ENCODE measurements at regions not wholly inside any gene's neighbourhood (a gene's known extent, or its start where the extent isn't known, plus 50 kb on each side); places are given as distances from the start of the nearest gene placed in this dataset.

DNA sequence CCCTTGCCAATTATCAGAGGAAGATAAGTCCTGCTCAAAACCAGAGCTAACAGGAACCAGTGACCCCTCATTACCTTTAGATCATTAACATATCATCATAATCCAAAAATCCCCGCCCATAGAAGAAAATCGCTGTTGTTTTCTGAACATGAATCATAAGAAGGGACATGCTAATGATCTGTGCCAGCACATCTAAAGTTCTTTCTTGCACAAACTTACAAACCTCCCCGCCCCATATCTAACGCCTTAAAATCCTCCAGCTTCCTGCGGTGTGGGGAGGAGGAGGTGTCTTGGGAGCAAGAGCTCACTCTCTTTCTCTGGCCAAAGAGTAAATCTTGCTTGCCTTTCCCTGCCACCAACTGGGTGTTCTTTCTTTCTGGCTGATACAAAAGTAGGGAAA, 78.3 kb downstream of the IRX3 start:
- no peaks in the 10 kb centered on the region for H3K79me2 ChIP-seq (replicated peaks; ENCODE audit: insufficient read depth)
- no peaks in the 10 kb centered on the region for H3K27me3 ChIP-seq (ENCODE audit: insufficient read depth)
- H3K4me1 Mint-ChIP-seq, result no peaks in the 10 kb centered on the region; the same call in 2 of the 3 replicates
- H3K9me2 ChIP-seq (ENCODE audit: insufficient read depth), result no peaks in the 10 kb centered on the region
- H3K27ac ChIP-seq (ENCODE audit: low read depth), result no peak overlapping the region
- no peak overlapping the region for H3K4me3 Mint-ChIP-seq
- H4K20me1 ChIP-seq (replicated peaks; ENCODE audit: insufficient read depth), result no peaks in the 10 kb centered on the region
- H3F3A ChIP-seq (replicated peaks; ENCODE audit: low read depth), result no peaks in the 10 kb centered on the region
- H3K4me3 ChIP-seq, result no peak overlapping the region
- H3K9me3 Mint-ChIP-seq, result no peaks in the 10 kb centered on the region
- H3K36me3 Mint-ChIP-seq (ENCODE audit: low read depth), result no peaks in the 10 kb centered on the region; the same call in 2 of the 3 replicates
- no peak overlapping the region for H3K27ac Mint-ChIP-seq
- DNase-seq (ENCODE audit: low spot score), result no peak
- no peak for ATAC-seq
- no peak overlapping the region for H3K4me2 ChIP-seq
- peaks cover 3% of the 10 kb centered on the region for H3K27me3 Mint-ChIP-seq (ENCODE audit: insufficient read depth, low read depth, poor library complexity)
- H2AFZ ChIP-seq, result no peak overlapping the region
- no peak for TF ChIP-seq STAT1 (IDR thresholded peaks at IDR 0.05; ENCODE audit: unreplicated experiment)
- TF ChIP-seq EZH2 (IDR thresholded peaks at IDR 0.05; ENCODE audit: low read depth, unreplicated experiment), result no peak
- TF ChIP-seq, protein P1, sequence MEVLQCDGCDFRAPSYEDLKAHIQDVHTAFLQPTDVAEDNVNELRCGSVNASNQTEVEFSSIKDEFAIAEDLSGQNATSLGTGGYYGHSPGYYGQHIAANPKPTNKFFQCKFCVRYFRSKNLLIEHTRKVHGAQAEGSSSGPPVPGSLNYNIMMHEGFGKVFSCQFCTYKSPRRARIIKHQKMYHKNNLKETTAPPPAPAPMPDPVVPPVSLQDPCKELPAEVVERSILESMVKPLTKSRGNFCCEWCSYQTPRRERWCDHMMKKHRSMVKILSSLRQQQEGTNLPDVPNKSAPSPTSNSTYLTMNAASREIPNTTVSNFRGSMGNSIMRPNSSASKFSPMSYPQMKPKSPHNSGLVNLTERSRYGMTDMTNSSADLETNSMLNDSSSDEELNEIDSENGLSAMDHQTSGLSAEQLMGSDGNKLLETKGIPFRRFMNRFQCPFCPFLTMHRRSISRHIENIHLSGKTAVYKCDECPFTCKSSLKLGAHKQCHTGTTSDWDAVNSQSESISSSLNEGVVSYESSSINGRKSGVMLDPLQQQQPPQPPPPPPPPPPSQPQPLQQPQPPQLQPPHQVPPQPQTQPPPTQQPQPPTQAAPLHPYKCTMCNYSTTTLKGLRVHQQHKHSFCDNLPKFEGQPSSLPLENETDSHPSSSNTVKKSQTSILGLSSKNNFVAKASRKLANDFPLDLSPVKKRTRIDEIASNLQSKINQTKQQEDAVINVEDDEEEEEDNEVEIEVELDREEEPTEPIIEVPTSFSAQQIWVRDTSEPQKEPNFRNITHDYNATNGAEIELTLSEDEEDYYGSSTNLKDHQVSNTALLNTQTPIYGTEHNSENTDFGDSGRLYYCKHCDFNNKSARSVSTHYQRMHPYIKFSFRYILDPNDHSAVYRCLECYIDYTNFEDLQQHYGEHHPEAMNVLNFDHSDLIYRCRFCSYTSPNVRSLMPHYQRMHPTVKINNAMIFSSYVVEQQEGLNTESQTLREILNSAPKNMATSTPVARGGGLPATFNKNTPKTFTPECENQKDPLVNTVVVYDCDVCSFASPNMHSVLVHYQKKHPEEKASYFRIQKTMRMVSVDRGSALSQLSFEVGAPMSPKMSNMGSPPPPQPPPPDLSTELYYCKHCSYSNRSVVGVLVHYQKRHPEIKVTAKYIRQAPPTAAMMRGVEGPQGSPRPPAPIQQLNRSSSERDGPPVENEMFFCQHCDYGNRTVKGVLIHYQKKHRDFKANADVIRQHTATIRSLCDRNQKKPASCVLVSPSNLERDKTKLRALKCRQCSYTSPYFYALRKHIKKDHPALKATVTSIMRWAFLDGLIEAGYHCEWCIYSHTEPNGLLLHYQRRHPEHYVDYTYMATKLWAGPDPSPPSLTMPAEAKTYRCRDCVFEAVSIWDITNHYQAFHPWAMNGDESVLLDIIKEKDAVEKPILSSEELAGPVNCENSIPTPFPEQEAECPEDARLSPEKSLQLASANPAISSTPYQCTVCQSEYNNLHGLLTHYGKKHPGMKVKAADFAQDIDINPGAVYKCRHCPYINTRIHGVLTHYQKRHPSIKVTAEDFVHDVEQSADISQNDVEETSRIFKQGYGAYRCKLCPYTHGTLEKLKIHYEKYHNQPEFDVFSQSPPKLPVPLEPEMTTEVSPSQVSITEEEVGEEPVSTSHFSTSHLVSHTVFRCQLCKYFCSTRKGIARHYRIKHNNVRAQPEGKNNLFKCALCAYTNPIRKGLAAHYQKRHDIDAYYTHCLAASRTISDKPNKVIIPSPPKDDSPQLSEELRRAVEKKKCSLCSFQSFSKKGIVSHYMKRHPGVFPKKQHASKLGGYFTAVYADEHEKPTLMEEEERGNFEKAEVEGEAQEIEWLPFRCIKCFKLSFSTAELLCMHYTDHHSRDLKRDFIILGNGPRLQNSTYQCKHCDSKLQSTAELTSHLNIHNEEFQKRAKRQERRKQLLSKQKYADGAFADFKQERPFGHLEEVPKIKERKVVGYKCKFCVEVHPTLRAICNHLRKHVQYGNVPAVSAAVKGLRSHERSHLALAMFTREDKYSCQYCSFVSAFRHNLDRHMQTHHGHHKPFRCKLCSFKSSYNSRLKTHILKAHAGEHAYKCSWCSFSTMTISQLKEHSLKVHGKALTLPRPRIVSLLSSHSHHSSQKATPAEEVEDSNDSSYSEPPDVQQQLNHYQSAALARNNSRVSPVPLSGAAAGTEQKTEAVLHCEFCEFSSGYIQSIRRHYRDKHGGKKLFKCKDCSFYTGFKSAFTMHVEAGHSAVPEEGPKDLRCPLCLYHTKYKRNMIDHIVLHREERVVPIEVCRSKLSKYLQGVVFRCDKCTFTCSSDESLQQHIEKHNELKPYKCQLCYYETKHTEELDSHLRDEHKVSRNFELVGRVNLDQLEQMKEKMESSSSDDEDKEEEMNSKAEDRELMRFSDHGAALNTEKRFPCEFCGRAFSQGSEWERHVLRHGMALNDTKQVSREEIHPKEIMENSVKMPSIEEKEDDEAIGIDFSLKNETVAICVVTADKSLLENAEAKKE (CRISPR knock-in tag; IDR thresholded peaks at IDR 0.05), result no peak
- no peak for TF ChIP-seq POLR2AphosphoS5 (IDR thresholded peaks at IDR 0.05; ENCODE audit: low read depth)
- TF ChIP-seq, protein P2, sequence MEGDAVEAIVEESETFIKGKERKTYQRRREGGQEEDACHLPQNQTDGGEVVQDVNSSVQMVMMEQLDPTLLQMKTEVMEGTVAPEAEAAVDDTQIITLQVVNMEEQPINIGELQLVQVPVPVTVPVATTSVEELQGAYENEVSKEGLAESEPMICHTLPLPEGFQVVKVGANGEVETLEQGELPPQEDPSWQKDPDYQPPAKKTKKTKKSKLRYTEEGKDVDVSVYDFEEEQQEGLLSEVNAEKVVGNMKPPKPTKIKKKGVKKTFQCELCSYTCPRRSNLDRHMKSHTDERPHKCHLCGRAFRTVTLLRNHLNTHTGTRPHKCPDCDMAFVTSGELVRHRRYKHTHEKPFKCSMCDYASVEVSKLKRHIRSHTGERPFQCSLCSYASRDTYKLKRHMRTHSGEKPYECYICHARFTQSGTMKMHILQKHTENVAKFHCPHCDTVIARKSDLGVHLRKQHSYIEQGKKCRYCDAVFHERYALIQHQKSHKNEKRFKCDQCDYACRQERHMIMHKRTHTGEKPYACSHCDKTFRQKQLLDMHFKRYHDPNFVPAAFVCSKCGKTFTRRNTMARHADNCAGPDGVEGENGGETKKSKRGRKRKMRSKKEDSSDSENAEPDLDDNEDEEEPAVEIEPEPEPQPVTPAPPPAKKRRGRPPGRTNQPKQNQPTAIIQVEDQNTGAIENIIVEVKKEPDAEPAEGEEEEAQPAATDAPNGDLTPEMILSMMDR (conservative IDR thresholded peaks at IDR 0.05; ENCODE audit: low read depth in 2 of 2), result no peak
- TF ChIP-seq NANOG (IDR thresholded peaks at IDR 0.05; ENCODE audit: borderline replicate concordance), result no peak
- TF ChIP-seq CREB1 (CRISPR knock-in tag; IDR thresholded peaks at IDR 0.05; ENCODE audit: low read depth), result no peak
- no peak for TF ChIP-seq EZH2phosphoT487 (IDR thresholded peaks at IDR 0.05; ENCODE audit: unreplicated experiment)
- no peaks in the 10 kb centered on the region for H3K4me1 ChIP-seq (ENCODE audit: insufficient read depth)
- H3K36me3 ChIP-seq (ENCODE audit: insufficient read depth), result no peaks in the 10 kb centered on the region
